Hepatocyte (in vitro differentiated cells): ENCODE measurements at regions not wholly inside any gene's neighbourhood (a gene's known extent, or its start where the extent isn't known, plus 50 kb on each side); places are given as distances from the start of the nearest gene placed in this dataset.
"Not testable (repeated sequence)": the region's sequence is repeated elsewhere in the genome, so short reads cannot be mapped to it uniquely, and the experiment has no call there.

Experiments
- DNase-seq: peaks from one replicate; pipeline ENCODE4 v3.0.0-alpha.2; 2016; ENCODE audit warnings: low spot score
- H2AFZ ChIP-seq: fragments of 200-600 bp; sonication (generic); 2 replicates; pipeline ENCODE4 v1.6.0; 2016; ENCODE audit warnings: antibody characterized with exemption, mild to moderate bottlenecking
- H3K27ac ChIP-seq: fragments of 200-600 bp; sonication (generic); 2 replicates; pipeline ENCODE4 v1.5.1; 2016; ENCODE audit warnings: mild to moderate bottlenecking
- H3K27me3 ChIP-seq: fragments of 200-600 bp; sonication (generic); 2 replicates; pipeline ENCODE4 v1.6.1; 2016
- H3K36me3 ChIP-seq: fragments of 200-600 bp; sonication (generic); replicated peaks from 2 replicates; pipeline ENCODE4 v1.5.1; 2016; ENCODE audit warnings: low read depth; ENCODE audit not compliant: insufficient read depth
- H3K4me1 ChIP-seq: fragments of 200-600 bp; sonication (generic); 2 replicates; pipeline ENCODE4 v1.5.1; 2016; ENCODE audit warnings: mild to moderate bottlenecking, moderate library complexity; ENCODE audit not compliant: insufficient read depth
- H3K4me2 ChIP-seq: fragments of 200-600 bp; sonication (generic); 2 replicates; pipeline ENCODE4 v1.6.0; 2016
- H3K4me3 ChIP-seq: fragments of 200-600 bp; sonication (generic); 2 replicates; pipeline ENCODE4 v1.5.1; 2016; ENCODE audit warnings: mild to moderate bottlenecking
- H3K79me2 ChIP-seq: fragments of 200-600 bp; sonication (generic); 2 replicates; pipeline ENCODE4 v1.6.0; 2017; ENCODE audit warnings: mild to moderate bottlenecking
- H3K9me2 ChIP-seq: fragments of 200-600 bp; sonication (generic); replicated peaks from 2 replicates; pipeline ENCODE4 v1.6.0; 2017; ENCODE audit warnings: mild to moderate bottlenecking; ENCODE audit not compliant: insufficient read depth
- H3K9me3 ChIP-seq: fragments of 200-600 bp; sonication (generic); 2 replicates; pipeline ENCODE4 v1.5.1; 2016; ENCODE audit warnings: low read depth, mild to moderate bottlenecking
- H4K20me1 ChIP-seq: fragments of 200-600 bp; sonication (generic); 2 replicates; pipeline ENCODE4 v1.6.0; 2016; ENCODE audit warnings: mild to moderate bottlenecking; ENCODE audit not compliant: insufficient read depth, poor library complexity, severe bottlenecking
- CTCF ChIP-seq: fragments of 200-600 bp; sonication (generic); IDR thresholded peaks from 2 replicates; pipeline ENCODE4 v1.5.1; 2016; ENCODE audit warnings: antibody characterized with exemption, mild to moderate bottlenecking; ENCODE audit not compliant: poor library complexity
- EZH2 ChIP-seq: fragments of 200-600 bp; sonication (generic); IDR thresholded peaks from 2 replicates; pipeline ENCODE4 v1.6.1; 2016; ENCODE audit warnings: antibody characterized with exemption, mild to moderate bottlenecking, borderline replicate concordance
- EZH2phosphoT487 ChIP-seq: fragments of 200-600 bp; sonication (generic); IDR thresholded peaks from one replicate; pipeline ENCODE4 v1.6.1; 2018; ENCODE audit warnings: antibody characterized with exemption, mild to moderate bottlenecking, low read depth, moderate library complexity; ENCODE audit not compliant: unreplicated experiment, severe bottlenecking
- WGBS: methylation state at CpG from one replicate; pipeline ENCODE4 v1.1.6; 2016; ENCODE audit warnings: low lambda C conversion rate; ENCODE audit errors: missing lambda C conversion rate; 5-methylcytosine and 5-hydroxymethylcytosine counted together

DNA sequence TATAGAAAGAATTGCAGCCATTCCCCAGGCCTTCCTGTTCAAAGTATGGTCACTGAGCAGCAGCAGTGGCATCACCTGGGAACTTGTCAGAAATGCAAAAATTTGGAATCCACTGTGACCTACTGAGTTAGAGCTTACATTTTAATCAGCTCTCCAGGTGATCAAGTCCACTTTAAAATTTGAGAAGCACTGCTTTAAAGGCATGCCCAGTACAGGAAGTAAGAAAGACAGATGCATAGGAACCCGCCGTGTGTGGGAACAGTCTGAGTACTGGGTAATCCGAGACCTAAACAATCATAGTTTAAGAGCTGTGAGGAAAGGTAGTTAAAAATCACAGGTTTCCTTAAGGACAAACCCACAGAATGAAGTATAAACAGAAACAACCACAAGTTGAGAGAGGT, 462.4 kb downstream of the RAB38 start:
- TF ChIP-seq EZH2phosphoT487 = peak; percentile 90
- no peak for TF ChIP-seq CTCF
- no peaks in the 10 kb centered on the region for H3K36me3 ChIP-seq
- no peaks in the 10 kb centered on the region for H3K9me2 ChIP-seq
- H3K4me3 ChIP-seq = no peak overlapping the region
- no peak overlapping the region for H3K4me2 ChIP-seq
- DNase-seq = peak; percentile 7
- 35% methylated on average over 3 of the region's 3 CpGs for WGBS
- H3K27ac ChIP-seq = no peak overlapping the region
- H3K4me1 ChIP-seq = peaks cover 4% of the 10 kb centered on the region
- no peaks in the 10 kb centered on the region for H3K27me3 ChIP-seq
- H3K79me2 ChIP-seq = no peaks in the 10 kb centered on the region
- H2AFZ ChIP-seq = no peak overlapping the region
- H3K9me3 ChIP-seq = no peaks in the 10 kb centered on the region
- H4K20me1 ChIP-seq = no peaks in the 10 kb centered on the region

DNA sequence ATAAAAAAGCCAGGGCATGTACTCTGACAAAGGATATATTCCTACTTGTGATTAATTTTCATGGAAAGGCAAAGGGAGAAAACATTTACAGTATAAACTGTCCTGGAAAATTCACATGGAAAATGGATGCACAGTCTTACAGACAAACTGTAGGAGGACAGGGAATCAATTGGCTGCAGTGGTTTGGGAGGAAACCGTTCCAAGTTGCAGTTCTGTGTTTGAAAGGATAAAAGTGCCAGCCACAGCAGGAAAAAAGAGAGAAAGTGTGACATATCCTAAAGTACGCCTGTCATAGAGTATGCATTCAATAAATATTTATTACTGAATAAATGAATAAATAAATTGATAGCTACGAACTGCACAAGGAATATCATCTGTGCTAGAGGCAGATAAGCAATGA, 462.9 kb downstream of the RAB38 start:
- TF ChIP-seq CTCF (no peak), EZH2 (no peak), EZH2phosphoT487 (no peak)
- H3K4me3 ChIP-seq = no peak overlapping the region
- no peak for DNase-seq
- H3K79me2 ChIP-seq = no peaks in the 10 kb centered on the region
- peak overlapping the region; percentile 17 for H3K27ac ChIP-seq
- H3K9me2 ChIP-seq = no peaks in the 10 kb centered on the region
- 42% methylated on average over 3 of the region's 3 CpGs for WGBS
- no peaks in the 10 kb centered on the region for H3K9me3 ChIP-seq
- peaks cover 4% of the 10 kb centered on the region for H3K4me1 ChIP-seq
- no peak overlapping the region for H3K4me2 ChIP-seq
- no peak overlapping the region for H2AFZ ChIP-seq
- H3K36me3 ChIP-seq = no peaks in the 10 kb centered on the region
- no peaks in the 10 kb centered on the region for H3K27me3 ChIP-seq
- H4K20me1 ChIP-seq = no peaks in the 10 kb centered on the region

GRCh38 chr11:87703589-87703988, 471.7 kb downstream of the RAB38 start:
- H3K27me3 ChIP-seq, DNase-seq: not testable (repeated sequence)
- WGBS = 83% methylated on average over 12 of the region's 12 CpGs

GRCh38 chr11:87675993-87676392, 499.2 kb downstream of the RAB38 start:
- TF ChIP-seq CTCF (no peak), EZH2phosphoT487 (no peak), EZH2 (no peak)
- H2AFZ ChIP-seq = no peak overlapping the region
- no peaks in the 10 kb centered on the region for H3K27me3 ChIP-seq
- no peaks in the 10 kb centered on the region for H3K9me3 ChIP-seq
- no peaks in the 10 kb centered on the region for H3K9me2 ChIP-seq
- no peaks in the 10 kb centered on the region for H3K36me3 ChIP-seq
- H3K27ac ChIP-seq = no peak overlapping the region
- no peaks in the 10 kb centered on the region for H4K20me1 ChIP-seq
- H3K4me3 ChIP-seq = no peak overlapping the region
- DNase-seq = no peak
- H3K4me2 ChIP-seq = no peak overlapping the region
- H3K79me2 ChIP-seq = no peaks in the 10 kb centered on the region
- H3K4me1 ChIP-seq = no peaks in the 10 kb centered on the region
- 76% methylated on average over 1 of the region's 1 CpG for WGBS

More at GRCh38 chr11:87703589-87703988, 471.7 kb downstream of the RAB38 start:
- H3K4me2 ChIP-seq, H2AFZ ChIP-seq, H3K36me3 ChIP-seq, H3K9me3 ChIP-seq, H3K79me2 ChIP-seq, H3K27ac ChIP-seq, H3K4me1 ChIP-seq, H4K20me1 ChIP-seq, H3K9me2 ChIP-seq, H3K4me3 ChIP-seq: not testable (repeated sequence)
